Sigmoid colon (tissue), 6 donors: ENCODE measurements at regions not wholly inside any gene's neighbourhood (a gene's known extent, or its start where the extent isn't known, plus 50 kb on each side); places are given as distances from the start of the nearest gene placed in this dataset.

Source experiments
- DNase-seq: peaks from one replicate; pipeline ENCODE4 v3.0.0-alpha.2; 2019
- H3K27ac ChIP-seq, 4 donors: fragments of 200-600 bp; sonication (generic); one replicate each; pipeline ENCODE4 v1.5.1; 2016 to 2019; ENCODE audit warnings: mild to moderate bottlenecking in 1 of 4
- H3K27me3 ChIP-seq, 3 donors: fragments of 200-600 bp; sonication (generic); one replicate each; pipeline ENCODE4 v1.5.1; 2019; ENCODE audit warnings: mild to moderate bottlenecking in 1 of 3
- H3K36me3 ChIP-seq, 4 donors: fragments of 200-600 bp; sonication (generic); one replicate each; pipeline ENCODE4 v1.5.1; 2016 to 2019
- H3K4me1 ChIP-seq, 4 donors: fragments of 200-600 bp; sonication (generic); one replicate each; pipeline ENCODE4 v1.5.1; 2017 to 2019
- H3K4me3 ChIP-seq, 4 donors: fragments of 200-600 bp; sonication (generic); one replicate each; pipeline ENCODE4 v1.5.1; 2017 to 2019; ENCODE audit warnings: mild to moderate bottlenecking in 2 of 4, moderate library complexity in 1 of 4
- H3K9me3 ChIP-seq, 4 donors: fragments of 200-600 bp in 3 of 4; sonication (generic) in 3 of 4; one replicate each; pipeline versions ENCODE4 v1.5.1 to v1.6.1; 2013 to 2019
- CTCF ChIP-seq, 4 experiments: fragments of 450-650 bp in 3 of 4; fragments of 200-600 bp in 1 of 4; IDR thresholded peaks; one replicate each; pipeline ENCODE4 v1.5.1; 2016 to 2019; ENCODE audit warnings: antibody characterized with exemption in 4 of 4, mild to moderate bottlenecking in 3 of 4, moderate library complexity in 2 of 4
- EP300 ChIP-seq, 4 donors: sonication (generic); formaldehyde crosslinking; IDR thresholded peaks; one replicate each; pipeline ENCODE4 v1.6.1; 2017; ENCODE audit warnings: antibody characterized with exemption in 4 of 4
- POLR2A ChIP-seq, 2 donors: fragments of 450-650 bp; IDR thresholded peaks; one replicate each; pipeline ENCODE4 v1.6.1; 2016; ENCODE audit warnings: antibody characterized with exemption in 2 of 2, mild to moderate bottlenecking in 2 of 2, moderate library complexity in 2 of 2
- POLR2AphosphoS5 ChIP-seq, 4 donors: sonication (generic); formaldehyde crosslinking; IDR thresholded peaks; one replicate each; pipeline ENCODE4 v1.6.1; 2017; ENCODE audit warnings: antibody characterized with exemption in 4 of 4
- WGBS, 2 donors: extraction: QIAGEN DNeasy Blood & Tissue Kit; methylation state at CpG; one replicate each; pipeline ENCODE4 v1.1.7; 2013; 5-methylcytosine and 5-hydroxymethylcytosine counted together
- intact Hi-C: fragments of 100-400 bp; cut with DNase I; formaldehyde crosslinking; loops from one replicate; pipeline ENCODE4 v1.15.1; 2023
- donor health status: healthy with polysubstance abuse.
- donor health status: healthy.

- H3K27me3 ChIP-seq: no peaks in the 10 kb centered on the region
- H3K36me3 ChIP-seq: no peaks in the 10 kb centered on the region
- DNase-seq: no peak
- intact Hi-C loops: no loop called here
- H3K4me3 ChIP-seq: no peak overlapping the region
- WGBS, 2 donors: 58 to 69% methylated on average over 3 of the region's 3 CpGs
- H3K4me1 ChIP-seq: no peaks in the 10 kb centered on the region
- H3K9me3 ChIP-seq: no peaks in the 10 kb centered on the region
- TF ChIP-seq EP300 (IDR thresholded peaks at IDR 0.05) (no peak), POLR2AphosphoS5 (IDR thresholded peaks at IDR 0.05) (no peak), CTCF (IDR thresholded peaks at IDR 0.05) (no peak), POLR2A (IDR thresholded peaks at IDR 0.05) (no peak)
- no peak overlapping the region for H3K27ac ChIP-seq
These were observed 192.9 kb upstream of the SPTLC3 start for GRCh38 chr20:12815778-12816408.

GRCh38 chr20:12821249-12821648 is 187.5 kb upstream of the SPTLC3 start:
- Histone ChIP-seq H3K4me1 (peaks cover 0 to 10% (median 0%) of the 10 kb centered on the region in 4 donors), H3K36me3 (no peaks in the 10 kb centered on the region)
- no peak for DNase-seq

DNA sequence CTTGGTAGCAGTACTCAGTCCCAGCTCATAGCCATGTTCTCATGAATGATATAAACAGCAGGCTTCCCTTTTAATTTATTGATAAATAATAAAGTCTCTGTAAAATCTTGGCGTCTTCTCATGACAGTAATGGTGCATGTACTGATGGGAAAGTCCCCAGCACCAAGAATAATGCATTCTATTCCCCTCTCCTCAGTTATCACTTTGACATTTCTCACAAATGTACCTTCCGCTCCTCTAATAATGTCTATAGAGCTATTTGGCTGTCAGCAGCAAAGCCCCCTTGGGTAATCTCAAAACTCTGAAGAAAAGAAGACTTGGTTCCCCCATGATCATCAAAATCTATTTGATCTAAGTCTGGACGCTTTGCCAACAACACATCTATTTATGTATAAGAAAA is 185.0 kb upstream of the SPTLC3 start:
- TF ChIP-seq CTCF (IDR thresholded peaks at IDR 0.05) (no peak), POLR2A (IDR thresholded peaks at IDR 0.05) (no peak), EP300 (IDR thresholded peaks at IDR 0.05) (no peak), POLR2AphosphoS5 (IDR thresholded peaks at IDR 0.05) (no peak)
- Histone ChIP-seq H3K4me1 (peaks cover 0 to 10% (median 0%) of the 10 kb centered on the region in 4 donors), H3K9me3 (no peaks in the 10 kb centered on the region), H3K27me3 (no peaks in the 10 kb centered on the region), H3K36me3 (no peaks in the 10 kb centered on the region), H3K27ac (no peak overlapping the region), H3K4me3 (no peak overlapping the region)
- intact Hi-C loops: no loop called here
- DNase-seq: no peak
- 89 to 90% methylated on average over 3 of the region's 3 CpGs for WGBS, 2 donors

More at GRCh38 chr20:12821249-12821648, 187.5 kb upstream of the SPTLC3 start:
- intact Hi-C loops: no loop called here
- WGBS, 2 donors: 60 to 74% methylated on average over 3 of the region's 3 CpGs
- H3K9me3 ChIP-seq: no peaks in the 10 kb centered on the region
- no peaks in the 10 kb centered on the region for H3K27me3 ChIP-seq
- no peak overlapping the region for H3K4me3 ChIP-seq
- TF ChIP-seq CTCF (IDR thresholded peaks at IDR 0.05): no peak
- TF ChIP-seq POLR2AphosphoS5 (IDR thresholded peaks at IDR 0.05): no peak
- no peak for TF ChIP-seq EP300 (IDR thresholded peaks at IDR 0.05)
- TF ChIP-seq POLR2A (IDR thresholded peaks at IDR 0.05): no peak
- no peak overlapping the region for H3K27ac ChIP-seq

GRCh38 chr20:12824328-12825225 is 184.2 kb upstream of the SPTLC3 start:
- Histone ChIP-seq H3K4me1 (peaks cover 0 to 10% (median 0%) of the 10 kb centered on the region in 4 donors), H3K4me3 (no peak overlapping the region), H3K27ac (no peak overlapping the region), H3K9me3 (no peaks in the 10 kb centered on the region), H3K36me3 (no peaks in the 10 kb centered on the region), H3K27me3 (no peaks in the 10 kb centered on the region)
- DNase-seq: no peak
- intact Hi-C loops: no loop called here
- TF ChIP-seq CTCF (IDR thresholded peaks at IDR 0.05) (no peak), POLR2A (IDR thresholded peaks at IDR 0.05) (no peak), EP300 (IDR thresholded peaks at IDR 0.05) (no peak), POLR2AphosphoS5 (IDR thresholded peaks at IDR 0.05) (no peak)
- WGBS, 2 donors: 51 to 54% methylated on average over 6 of the region's 6 CpGs
